Stomach smooth muscle (tissue), 2 donors: ENCODE measurements at regions not wholly inside any gene's neighbourhood (a gene's known extent, or its start where the extent isn't known, plus 50 kb on each side); places are given as distances from the start of the nearest gene placed in this dataset.

ENCODE experiments used
- H3K27ac ChIP-seq: one replicate; pipeline ENCODE4 v1.7.0; 2013; ENCODE audit warnings: mild to moderate bottlenecking, low read length, inconsistent platforms
- H3K27me3 ChIP-seq, 2 donors: one replicate each; pipeline ENCODE4 v1.7.0; 2013; ENCODE audit warnings: low read length in 2 of 2; ENCODE audit not compliant: insufficient read depth in 2 of 2, control insufficient read depth in 1 of 2
- H3K36me3 ChIP-seq, 2 donors: one replicate each; pipeline ENCODE4 v1.7.0; 2013; ENCODE audit warnings: low read length in 2 of 2; ENCODE audit not compliant: control insufficient read depth in 2 of 2, insufficient read depth in 2 of 2
- H3K4me1 ChIP-seq: one replicate; pipeline ENCODE4 v1.7.0; 2013; ENCODE audit warnings: low read length; ENCODE audit not compliant: control insufficient read depth, insufficient read depth
- H3K4me3 ChIP-seq, 2 donors: one replicate each; pipeline ENCODE4 v1.7.0; 2013; ENCODE audit warnings: low read length in 2 of 2
- H3K9ac ChIP-seq, 2 donors: one replicate each; pipeline ENCODE4 v1.7.0; 2013; ENCODE audit warnings: low read length in 2 of 2, mild to moderate bottlenecking in 1 of 2
- H3K9me3 ChIP-seq, 2 donors: one replicate each; pipeline ENCODE4 v1.7.0; 2013; ENCODE audit warnings: low read length in 2 of 2; ENCODE audit not compliant: control insufficient read depth in 2 of 2
- donor health status: healthy.
- donor health status: Pancreatic carcinoma.

DNA sequence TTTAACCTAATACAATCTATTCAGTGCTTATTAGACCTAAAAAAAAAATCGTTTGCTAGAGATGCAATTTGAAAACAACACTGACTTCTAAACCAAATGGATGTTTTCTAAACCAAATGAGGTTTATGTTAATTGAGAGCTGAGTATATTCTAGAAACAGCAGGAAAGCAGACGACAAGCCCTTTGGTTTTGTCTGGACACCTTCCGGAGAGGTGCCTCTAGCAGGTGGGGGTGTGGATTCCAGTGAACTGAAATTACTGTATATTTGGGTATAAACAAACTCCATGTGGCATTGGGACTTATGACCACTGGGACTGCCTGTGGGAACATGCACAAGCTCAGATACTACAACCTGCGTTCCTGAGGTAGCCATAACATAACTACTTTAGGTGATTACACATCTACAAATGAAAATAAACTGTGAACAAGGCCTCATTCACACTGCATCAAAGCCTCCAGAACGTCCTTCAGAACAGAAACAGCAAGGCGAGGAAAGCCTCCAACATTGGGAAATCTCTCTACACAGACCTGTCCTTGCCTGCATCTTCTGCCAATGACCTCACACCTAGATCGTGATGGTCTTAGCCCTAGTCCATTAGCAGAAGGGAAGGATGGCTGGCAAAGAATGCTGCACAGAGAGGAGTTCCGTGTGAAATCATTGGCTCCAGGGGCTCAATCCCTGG, 206.8 kb upstream of the FOXQ1 start:
- no peaks in the 10 kb centered on the region for H3K27me3 ChIP-seq
- no peak overlapping the region for H3K4me3 ChIP-seq
- H3K27ac ChIP-seq: no peak overlapping the region
- H3K9ac ChIP-seq: no peak overlapping the region
- peaks cover 2% of the 10 kb centered on the region for H3K4me1 ChIP-seq
- H3K9me3 ChIP-seq: no peaks in the 10 kb centered on the region
- H3K36me3 ChIP-seq: no peaks in the 10 kb centered on the region

DNA sequence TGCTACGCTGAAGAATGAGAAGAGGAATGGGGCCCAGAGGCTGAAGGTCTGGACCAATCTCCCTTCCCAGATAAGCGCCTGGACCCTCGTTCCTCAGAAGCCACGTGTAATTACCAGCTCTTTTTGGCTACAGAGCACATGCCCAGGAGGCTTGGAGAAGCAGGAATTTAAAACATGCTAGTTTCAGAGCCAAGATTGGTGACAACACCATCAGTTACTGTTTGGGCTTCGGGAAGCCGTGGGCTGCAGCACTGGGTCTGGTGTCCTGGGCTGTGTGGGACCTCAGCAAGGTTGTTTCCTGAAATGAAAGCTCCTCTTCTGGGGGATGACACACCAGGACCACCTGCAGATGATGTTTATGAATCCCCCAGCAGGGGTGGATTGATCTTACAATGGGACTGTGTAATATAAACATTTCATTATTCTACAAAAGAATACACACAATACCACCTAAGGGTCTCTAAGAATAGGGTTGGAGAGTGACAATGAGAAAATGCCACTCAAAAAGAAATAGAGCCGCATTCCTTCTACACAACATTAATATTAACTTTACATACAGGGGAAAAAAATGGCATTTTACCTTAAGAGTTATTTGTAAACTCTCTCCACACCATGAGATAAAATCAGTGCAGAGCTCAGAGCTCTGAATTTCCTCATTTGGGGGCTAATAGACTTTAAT, 207.8 kb upstream of the FOXQ1 start:
- H3K4me1 ChIP-seq: peaks cover 2% of the 10 kb centered on the region
- no peaks in the 10 kb centered on the region for H3K9me3 ChIP-seq
- no peak overlapping the region for H3K4me3 ChIP-seq
- H3K27me3 ChIP-seq: no peaks in the 10 kb centered on the region
- no peak overlapping the region for H3K9ac ChIP-seq
- no peaks in the 10 kb centered on the region for H3K36me3 ChIP-seq
- H3K27ac ChIP-seq: no peak overlapping the region

GRCh38 chr6:1103021-1103420, 208.9 kb upstream of the FOXQ1 start:
- H3K4me3 ChIP-seq: no peak overlapping the region
- H3K27me3 ChIP-seq: no peaks in the 10 kb centered on the region

GRCh38 chr6:1100269-1100668, 211.6 kb upstream of the FOXQ1 start:
- no peak overlapping the region for H3K4me3 ChIP-seq
- peaks cover 2% of the 10 kb centered on the region for H3K4me1 ChIP-seq
- no peak overlapping the region for H3K27ac ChIP-seq
- no peaks in the 10 kb centered on the region for H3K27me3 ChIP-seq
- H3K36me3 ChIP-seq: no peaks in the 10 kb centered on the region
- no peak overlapping the region for H3K9ac ChIP-seq
- no peaks in the 10 kb centered on the region for H3K9me3 ChIP-seq

More at GRCh38 chr6:1103021-1103420, 208.9 kb upstream of the FOXQ1 start:
- Histone ChIP-seq H3K9me3 (no peaks in the 10 kb centered on the region), H3K4me1 (peaks cover 2% of the 10 kb centered on the region), H3K9ac (no peak overlapping the region), H3K27ac (no peak overlapping the region), H3K36me3 (no peaks in the 10 kb centered on the region)

DNA sequence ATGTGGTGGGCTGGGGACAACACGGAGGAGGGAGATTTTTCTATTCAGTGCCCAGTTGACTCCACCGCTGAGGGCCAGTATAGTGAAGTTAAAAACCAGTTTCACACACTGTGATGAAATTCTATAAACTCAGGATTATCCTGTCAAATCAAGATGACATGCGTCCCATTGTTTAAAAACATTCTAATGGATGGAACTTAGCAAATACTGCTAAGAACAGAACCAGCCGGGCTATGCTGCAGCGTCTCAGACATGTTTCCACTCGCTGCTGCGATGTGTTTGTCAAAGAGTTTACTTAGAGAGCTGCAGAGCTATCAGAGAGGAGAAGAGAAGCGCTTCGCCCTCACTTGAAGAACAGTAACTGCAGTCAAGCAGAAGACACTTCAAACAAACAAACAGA, 212.6 kb upstream of the FOXQ1 start:
- no peaks in the 10 kb centered on the region for H3K9me3 ChIP-seq
- peaks cover 8% of the 10 kb centered on the region for H3K4me1 ChIP-seq
- no peaks in the 10 kb centered on the region for H3K27me3 ChIP-seq
- no peak overlapping the region for H3K27ac ChIP-seq
- H3K36me3 ChIP-seq: no peaks in the 10 kb centered on the region
- no peak overlapping the region for H3K4me3 ChIP-seq
- no peak overlapping the region for H3K9ac ChIP-seq

DNA sequence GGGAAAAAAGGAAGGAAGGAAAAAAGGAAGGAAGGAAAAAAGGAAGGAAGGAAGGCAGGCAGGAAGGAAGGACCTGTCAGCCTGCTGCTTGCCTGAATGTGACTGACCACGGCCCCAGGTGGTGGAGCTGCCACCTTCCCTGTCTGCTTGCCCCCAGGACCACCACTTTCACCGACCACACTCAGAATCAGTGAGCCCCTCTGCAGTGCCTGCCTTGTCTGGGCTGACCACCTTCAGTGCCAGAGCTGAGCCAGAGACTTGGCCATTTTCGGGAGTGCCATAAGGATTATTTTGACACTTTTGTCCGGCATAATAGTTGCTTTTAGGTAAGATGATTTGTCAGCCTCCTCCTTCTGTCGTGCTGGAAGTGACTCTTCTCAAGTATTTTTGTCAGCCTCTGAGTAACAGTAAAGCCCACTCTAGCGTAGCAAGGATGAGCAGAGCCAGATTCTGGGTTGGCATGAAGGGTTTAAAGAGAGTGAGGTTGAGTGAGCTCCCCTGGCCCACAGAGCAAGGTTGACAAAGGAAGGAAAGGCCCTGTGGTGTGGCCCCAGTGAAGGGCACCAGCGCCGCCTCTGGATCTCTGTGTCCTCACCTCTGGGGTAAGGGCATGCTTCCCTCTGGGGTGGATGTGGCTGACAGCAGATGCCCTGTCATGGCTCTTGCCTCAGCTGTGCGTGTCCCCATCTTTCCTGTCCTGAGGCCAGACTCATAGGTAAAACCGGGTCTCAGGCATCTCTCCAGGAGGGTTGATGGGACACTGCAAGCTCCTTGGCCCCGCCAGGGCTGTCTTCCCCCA, 214.7 kb upstream of the FOXQ1 start:
- H3K27ac ChIP-seq: no peak overlapping the region
- H3K4me1 ChIP-seq: peaks cover 8% of the 10 kb centered on the region
- H3K9me3 ChIP-seq: no peaks in the 10 kb centered on the region
- H3K27me3 ChIP-seq: no peaks in the 10 kb centered on the region
- no peak overlapping the region for H3K4me3 ChIP-seq
- no peak overlapping the region for H3K9ac ChIP-seq
- H3K36me3 ChIP-seq: no peaks in the 10 kb centered on the region

- Histone ChIP-seq H3K9me3 (no peaks in the 10 kb centered on the region), H3K27ac (no peak overlapping the region), H3K4me1 (peaks cover 8% of the 10 kb centered on the region), H3K9ac (no peak overlapping the region), H3K4me3 (no peak overlapping the region), H3K36me3 (no peaks in the 10 kb centered on the region), H3K27me3 (no peaks in the 10 kb centered on the region)
These were observed 217.6 kb upstream of the FOXQ1 start for GRCh38 chr6:1094306-1094705.

- no peak overlapping the region for H3K4me3 ChIP-seq
- no peak overlapping the region for H3K27ac ChIP-seq
- peaks cover 8% of the 10 kb centered on the region for H3K4me1 ChIP-seq
- no peaks in the 10 kb centered on the region for H3K27me3 ChIP-seq
- H3K9me3 ChIP-seq: no peaks in the 10 kb centered on the region
- no peaks in the 10 kb centered on the region for H3K36me3 ChIP-seq
- H3K9ac ChIP-seq: no peak overlapping the region
These were observed 220.0 kb upstream of the FOXQ1 start for GRCh38 chr6:1091900-1092299.

DNA sequence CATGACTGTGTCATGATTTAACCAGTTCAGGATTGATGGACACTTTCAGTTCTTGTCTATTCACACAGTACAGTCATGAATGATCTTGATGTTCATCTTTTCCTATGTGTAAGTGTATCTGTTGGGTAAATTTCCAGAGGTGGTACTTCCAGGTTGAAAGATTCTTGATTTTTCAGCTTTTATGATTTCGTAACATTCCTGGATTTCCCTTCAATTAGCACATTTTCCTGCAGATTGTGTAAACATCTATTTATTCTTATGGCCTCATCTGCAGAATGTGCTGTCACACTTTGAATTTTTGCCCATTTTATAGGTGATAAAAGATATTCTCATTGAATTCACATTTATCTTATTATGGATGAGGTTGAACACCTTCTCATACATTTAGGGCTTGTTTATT, 222.0 kb upstream of the FOXQ1 start:
- Histone ChIP-seq H3K9me3 (no peaks in the 10 kb centered on the region), H3K4me3 (no peak overlapping the region), H3K4me1 (peaks cover 6% of the 10 kb centered on the region), H3K27ac (no peak overlapping the region), H3K27me3 (no peaks in the 10 kb centered on the region), H3K9ac (no peak overlapping the region), H3K36me3 (no peaks in the 10 kb centered on the region)

GRCh38 chr6:1088492-1089001, 223.4 kb upstream of the FOXQ1 start:
- no peaks in the 10 kb centered on the region for H3K27me3 ChIP-seq
- H3K36me3 ChIP-seq: no peaks in the 10 kb centered on the region
- no peak overlapping the region for H3K9ac ChIP-seq
- no peak overlapping the region for H3K4me3 ChIP-seq
- no peaks in the 10 kb centered on the region for H3K9me3 ChIP-seq
- H3K27ac ChIP-seq: no peak overlapping the region
- no peaks in the 10 kb centered on the region for H3K4me1 ChIP-seq
